ENCODE measurements at regions not wholly inside any gene's neighbourhood (a gene's known extent, or its start where the extent isn't known, plus 50 kb on each side); places are given as distances from the start of the nearest gene placed in this dataset.

- DNase-seq (ENCODE audit: low read depth), result no peak
Measured at GRCh38 chr2:239516954-239517305, 116.1 kb upstream of the HDAC4 start.

DNA sequence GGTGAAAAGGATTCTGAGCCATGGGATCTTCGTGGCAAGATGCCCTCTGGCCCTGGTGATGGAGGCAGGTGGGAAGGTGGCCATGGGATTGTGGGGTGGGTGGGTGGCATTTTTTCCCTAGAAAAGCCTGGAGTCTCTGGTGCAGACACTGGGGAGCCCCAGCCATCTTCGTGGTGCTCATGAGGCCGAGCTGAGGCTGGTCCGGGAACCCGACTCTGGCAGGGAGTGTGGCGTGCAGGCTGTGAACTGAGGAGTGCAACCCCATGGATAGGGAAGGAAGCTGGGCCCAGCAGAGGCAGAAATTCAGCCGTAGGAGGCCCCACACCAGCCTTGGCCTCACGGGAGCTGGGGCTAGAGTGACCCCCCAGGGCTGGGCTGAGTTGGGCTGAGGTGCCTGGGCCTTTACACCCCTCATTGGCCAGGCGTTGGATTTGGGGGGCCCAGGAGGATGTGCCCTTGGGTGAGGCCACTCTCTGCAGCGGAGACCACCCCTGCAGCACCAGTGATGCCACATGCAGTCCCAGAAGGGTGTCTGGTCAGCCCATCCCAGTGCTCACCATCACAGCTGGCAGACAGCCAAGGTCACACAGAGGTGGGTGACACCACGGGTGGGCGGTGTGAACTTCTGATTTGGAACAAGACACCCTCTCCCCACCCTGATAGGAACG is 115.6 kb upstream of the HDAC4 start:
- no peak for DNase-seq (ENCODE audit: low read depth)

DNA sequence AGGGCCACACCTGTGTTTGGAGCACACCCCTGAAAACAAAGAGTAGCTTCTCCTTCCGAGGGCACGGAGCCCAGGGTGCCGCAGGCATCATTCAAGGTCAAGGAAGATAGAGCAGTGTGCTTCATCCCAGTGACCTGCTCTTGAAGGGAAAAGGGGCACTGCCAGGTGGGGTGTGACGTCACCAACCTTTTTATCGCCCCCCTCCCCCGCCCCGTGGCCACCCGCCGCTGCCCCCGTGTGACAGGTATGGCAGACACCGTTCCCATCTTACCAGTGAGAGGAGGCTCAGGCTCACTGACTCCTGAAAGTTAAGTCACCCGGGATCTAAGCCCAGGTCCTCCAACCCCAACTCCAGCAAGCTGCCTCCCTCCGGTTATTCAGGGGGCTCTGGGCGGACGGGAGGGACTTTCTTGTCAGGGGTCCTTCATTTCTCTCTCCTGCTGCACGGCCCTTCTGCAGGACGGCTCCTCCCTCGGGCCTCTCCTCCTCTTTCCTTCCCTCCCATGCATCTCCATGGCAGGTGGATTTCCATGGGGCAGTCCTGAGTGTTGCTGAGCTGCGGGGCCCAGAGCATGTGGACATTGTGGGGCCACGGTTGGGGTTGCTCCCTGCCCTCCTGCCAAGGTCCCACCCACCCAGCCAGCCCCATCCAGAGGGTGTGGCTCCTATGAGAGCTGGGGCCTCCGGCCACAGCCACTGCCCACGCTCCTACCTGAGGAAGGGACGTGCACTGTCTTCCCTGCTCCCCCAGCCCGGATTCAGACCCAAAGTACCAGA is 114.1 kb upstream of the HDAC4 start:
- DNase-seq (ENCODE audit: low read depth), result no peak

DNA sequence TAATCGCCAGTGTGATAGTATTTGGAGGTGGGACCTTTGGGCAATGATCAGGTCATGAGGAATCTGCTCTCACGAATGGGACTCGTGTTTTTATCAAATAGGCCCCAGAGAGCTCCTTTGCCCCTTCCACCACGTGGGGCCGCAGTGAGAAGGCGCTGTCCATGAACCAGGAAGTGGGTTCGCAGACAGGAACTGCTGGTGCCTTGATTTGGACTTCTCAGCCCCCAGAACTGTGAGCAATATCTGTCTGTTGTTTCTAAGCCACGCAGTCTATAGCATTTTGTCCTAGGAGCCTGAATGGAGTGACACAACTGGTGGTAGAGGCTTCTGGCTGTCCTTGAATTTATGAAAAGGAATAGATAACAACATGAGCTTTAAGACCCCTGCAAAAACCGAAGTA is 111.2 kb upstream of the HDAC4 start:
- no peak for DNase-seq (ENCODE audit: low read depth)

GRCh38 chr2:239509373-239510143 is 108.7 kb upstream of the HDAC4 start:
- DNase-seq (ENCODE audit: low read depth), result no peak

DNA sequence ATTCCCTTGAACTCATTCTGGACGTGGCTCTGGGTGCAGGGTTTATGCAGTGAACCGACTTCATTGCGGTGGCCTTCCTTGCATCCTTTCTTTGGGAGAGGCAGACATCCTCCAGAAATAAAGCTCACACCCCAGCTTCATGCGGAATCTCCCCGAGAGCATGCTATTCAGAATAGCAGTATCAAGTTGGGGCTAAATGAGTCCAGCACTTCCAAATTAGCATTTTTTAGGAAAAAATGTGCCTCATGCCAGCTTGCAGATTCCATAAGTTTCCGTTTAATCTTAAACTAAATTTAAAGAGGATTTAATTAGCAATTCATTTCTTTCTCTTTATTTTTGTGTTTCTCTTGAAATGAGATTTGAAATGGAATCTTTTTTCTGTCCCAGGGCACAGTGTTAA is 107.4 kb upstream of the HDAC4 start:
- no peak for DNase-seq (ENCODE audit: low read depth)

DNA sequence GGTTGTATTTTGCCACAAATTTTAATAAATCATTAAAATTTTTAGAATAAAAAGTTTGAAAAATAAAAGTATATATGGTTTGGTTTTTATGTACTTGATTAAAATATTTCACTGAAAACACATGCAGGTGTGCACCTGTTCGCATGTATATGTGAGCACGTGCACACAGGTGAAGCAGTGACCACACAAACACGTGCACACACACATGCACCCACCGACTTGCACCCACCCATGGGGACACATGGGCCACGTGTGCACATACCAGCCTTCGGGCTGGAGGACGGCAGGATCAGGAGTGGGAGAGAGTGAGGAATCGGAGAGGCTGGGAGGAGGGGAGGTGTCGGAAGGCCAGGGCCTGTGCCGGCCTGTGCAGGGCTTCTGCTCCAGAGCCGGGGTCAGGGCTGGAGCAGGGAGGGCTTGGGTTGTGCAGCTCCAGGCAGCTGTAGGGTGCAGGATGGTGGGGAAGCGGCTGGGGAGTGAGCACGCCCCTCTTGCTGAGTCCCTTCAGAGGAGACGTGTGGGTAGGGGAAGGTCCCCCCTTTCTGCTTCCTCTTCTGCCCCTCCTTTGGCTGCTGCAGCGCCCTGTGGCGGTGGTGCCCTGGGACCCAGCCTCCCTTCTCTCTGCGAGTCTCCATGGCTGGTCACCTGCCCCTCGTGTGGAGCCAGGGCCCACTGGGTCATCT is 106.9 kb upstream of the HDAC4 start:
- DNase-seq (ENCODE audit: low read depth), result no peak

GRCh38 chr2:239506961-239507360 is 106.1 kb upstream of the HDAC4 start:
- DNase-seq (ENCODE audit: low read depth), result no peak

GRCh38 chr2:239506101-239506857 is 105.5 kb upstream of the HDAC4 start:
- DNase-seq (ENCODE audit: low read depth), result no peak

GRCh38 chr2:239504643-239505235 is 103.9 kb upstream of the HDAC4 start:
- no peak for DNase-seq (ENCODE audit: low read depth)

DNA sequence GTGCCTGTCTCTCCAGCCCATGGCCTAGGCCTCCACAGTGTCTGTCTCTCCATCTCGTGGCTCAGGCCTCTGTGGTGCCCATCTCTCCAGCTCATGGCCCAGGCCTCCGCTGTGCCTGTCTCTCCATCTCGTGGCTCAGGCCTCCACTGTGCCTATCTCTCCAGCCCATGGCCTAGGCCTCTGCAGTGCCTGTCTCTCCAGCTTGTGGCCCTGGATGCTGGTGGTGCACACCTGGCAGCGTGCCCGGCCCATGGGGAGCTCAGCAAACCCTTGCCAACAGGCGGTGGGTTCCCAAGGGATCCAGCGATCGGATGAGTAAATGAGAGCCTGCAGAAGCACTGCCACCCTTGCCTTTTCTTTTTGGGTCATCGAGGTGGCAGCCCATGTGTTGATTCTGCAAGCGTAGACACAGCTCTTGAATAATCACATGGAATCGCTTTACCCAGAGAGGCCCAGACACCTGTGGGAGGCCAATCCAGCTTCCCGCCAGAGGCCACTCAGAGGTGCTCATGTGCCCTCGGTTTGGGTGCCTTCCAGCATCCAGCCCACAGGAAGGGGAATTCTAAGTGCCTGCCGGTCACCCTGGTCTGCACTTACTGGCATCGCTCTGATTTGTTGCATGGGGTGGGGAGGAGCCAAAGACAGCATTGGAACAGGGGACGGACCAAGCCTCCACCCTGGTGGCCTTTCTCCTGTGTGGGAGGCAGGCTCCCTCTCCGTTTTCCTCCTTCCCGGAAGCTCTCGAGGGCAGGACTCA is 101.8 kb upstream of the HDAC4 start:
- DNase-seq (ENCODE audit: low read depth), result no peak

GRCh38 chr2:239500574-239501550 is 100.0 kb upstream of the HDAC4 start:
- DNase-seq (ENCODE audit: low read depth), result no peak

DNA sequence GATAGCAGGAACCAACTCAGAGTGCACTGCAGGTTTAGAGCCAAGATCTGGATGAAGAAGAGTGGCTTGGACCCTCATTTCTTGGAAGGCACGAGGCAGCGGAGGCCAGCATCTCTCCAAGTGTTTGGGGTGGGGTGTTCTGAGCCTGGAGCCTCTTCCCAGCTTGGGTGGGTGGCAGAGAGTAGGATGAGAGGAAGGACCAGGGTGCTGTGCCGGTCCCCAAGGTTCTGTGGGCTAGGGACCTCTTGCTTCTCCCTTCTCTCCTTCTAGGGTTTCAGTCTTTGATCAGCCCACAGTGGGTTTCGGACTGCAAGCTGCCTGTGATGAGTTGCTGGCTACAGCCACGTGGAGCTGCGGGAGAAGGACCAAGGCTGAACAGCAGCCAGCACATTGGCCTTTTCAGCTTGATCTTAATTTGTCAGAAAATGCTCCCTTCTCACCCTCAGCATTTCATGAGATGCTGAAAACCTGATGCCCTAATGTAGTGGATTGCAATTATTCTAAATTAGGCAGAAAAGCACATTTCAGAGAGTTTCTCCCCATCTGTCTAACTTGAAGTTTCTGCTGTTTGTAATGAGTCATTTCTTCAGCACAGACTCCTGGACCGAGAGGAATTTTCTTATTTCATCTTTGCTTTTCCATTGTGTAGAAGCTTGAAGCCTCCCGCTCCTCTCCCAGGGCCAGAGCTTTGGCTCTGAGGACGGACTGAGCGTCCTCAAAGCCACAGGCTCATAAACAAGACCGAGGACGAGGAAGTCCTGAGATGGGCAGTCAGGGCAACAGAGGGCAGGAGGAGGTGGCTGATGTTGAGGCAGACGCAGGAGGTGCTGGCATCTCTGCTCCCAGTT is 99.1 kb upstream of the HDAC4 start:
- no peak for DNase-seq (ENCODE audit: low read depth)

DNA sequence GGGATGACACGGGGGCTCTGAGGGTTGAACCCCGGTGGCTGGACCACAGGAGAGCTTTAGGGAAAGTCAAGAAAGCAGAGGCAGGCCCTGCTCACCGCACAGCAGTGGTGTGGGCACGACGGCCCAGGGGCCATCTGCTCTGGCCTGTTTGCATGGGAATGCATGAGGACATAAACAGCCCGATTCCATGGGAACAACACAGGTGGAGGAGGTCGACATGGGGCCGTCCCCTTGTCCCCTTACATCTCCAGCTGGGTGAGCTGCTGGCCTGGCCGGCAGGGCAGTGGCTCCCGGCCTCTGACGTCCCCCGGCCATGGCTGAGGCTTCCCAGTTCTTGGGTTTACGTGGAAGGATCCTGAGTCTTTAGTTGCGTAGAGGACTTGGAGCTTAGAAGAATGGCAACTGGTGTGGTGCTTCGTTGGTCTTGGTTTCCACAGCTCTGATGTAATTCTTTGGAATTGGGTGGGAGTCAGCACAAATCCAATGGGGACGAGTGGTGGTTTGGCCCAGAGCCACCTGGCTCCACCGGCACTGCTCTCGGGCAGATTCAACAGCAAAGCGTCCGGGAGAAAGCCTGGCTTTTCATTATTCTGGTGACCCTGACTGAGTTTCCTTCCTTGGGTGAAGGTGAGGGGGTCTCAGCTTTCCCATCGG is 98.3 kb upstream of the HDAC4 start:
- no peak for DNase-seq (ENCODE audit: low read depth)

DNA sequence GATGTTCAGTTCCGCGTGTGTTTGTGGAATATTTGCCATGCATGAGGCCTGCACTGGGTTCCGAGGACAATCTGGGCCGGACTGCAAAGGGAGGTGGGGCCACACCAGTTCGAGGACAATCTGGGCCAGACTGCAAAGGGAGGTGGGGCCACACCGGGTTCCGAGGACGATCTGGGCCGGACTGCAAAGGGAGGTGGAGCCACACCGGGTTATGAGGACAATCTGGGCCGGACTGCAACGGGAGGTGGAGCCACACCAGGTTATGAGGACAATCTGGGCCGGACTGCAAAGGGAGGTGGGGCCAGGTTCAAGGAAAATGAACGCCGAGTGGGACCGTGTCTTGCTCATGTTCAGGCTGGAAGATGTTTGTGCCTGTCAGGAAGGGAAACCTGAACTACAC is 97.8 kb upstream of the HDAC4 start:
- no peak for DNase-seq (ENCODE audit: low read depth)

- no peak for DNase-seq (ENCODE audit: low read depth)
Measured at GRCh38 chr2:239496700-239497099, 95.9 kb upstream of the HDAC4 start.

GRCh38 chr2:239495791-239496233 is 95.0 kb upstream of the HDAC4 start:
- DNase-seq (ENCODE audit: low read depth), result no peak

- DNase-seq (ENCODE audit: low read depth), result no peak
Measured at GRCh38 chr2:239495175-239495574, 94.4 kb upstream of the HDAC4 start.
